SH-SY5Y (cell line): ENCODE measurements at regions not wholly inside any gene's neighbourhood (a gene's known extent, or its start where the extent isn't known, plus 50 kb on each side); places are given as distances from the start of the nearest gene placed in this dataset.

Source experiments
- GATA2 ChIP-seq: IDR thresholded peaks from 2 replicates; pipeline ENCODE4 v1.6.1; 2011; ENCODE audit warnings: mild to moderate bottlenecking, low read depth, low read length
- GATA3 ChIP-seq: IDR thresholded peaks from 2 replicates; pipeline ENCODE4 v1.6.1; 2011; ENCODE audit warnings: low read depth, mild to moderate bottlenecking, low read length, moderate library complexity

GRCh38 chr11:29712616-29713015 is 304.2 kb downstream of the KCNA4 start:
- TF ChIP-seq GATA2 (no peak), GATA3 (no peak)
